Activated T-cell treated with anti-CD3 and anti-CD28 coated beads, Interleukin-2, amount 50 U/mL, for 4 hours (primary cell): ENCODE measurements at regions not wholly inside any gene's neighbourhood (a gene's known extent, or its start where the extent isn't known, plus 50 kb on each side); places are given as distances from the start of the nearest gene placed in this dataset.

Experiments
- ATAC-seq, 2 donors: fragments of 200-7000 bp; cut with Tn5 transposase; one replicate each; pipeline ENCODE4 v1.10.0; 2021
- DNase-seq: peaks from one replicate; pipeline ENCODE4 v3.0.0-alpha.2; 2020
- H3K27me3 Mint-ChIP-seq: one replicate; pipeline ENCODE4 v1.8.0; 2021; ENCODE audit warnings: low read depth, mixed read lengths
- H3K36me3 Mint-ChIP-seq: one replicate; pipeline ENCODE4 v1.8.0; 2022; ENCODE audit warnings: mixed read lengths; ENCODE audit not compliant: insufficient read depth
- H3K4me1 Mint-ChIP-seq: one replicate; pipeline ENCODE4 v1.8.0; 2021; ENCODE audit warnings: low read depth, mixed read lengths
- H3K4me3 Mint-ChIP-seq: one replicate; pipeline ENCODE4 v1.8.0; 2021; ENCODE audit warnings: mild to moderate bottlenecking, moderate library complexity, mixed read lengths
- H3K9me3 Mint-ChIP-seq: one replicate; pipeline ENCODE4 v1.8.0; 2021; ENCODE audit warnings: mixed read lengths

GRCh38 chr5:167699432-167699831 is 592.0 kb upstream of the WWC1 start:
- DNase-seq (no peak), ATAC-seq (no peak)
- H3K4me1 Mint-ChIP-seq, result no peaks in the 10 kb centered on the region
- no peak overlapping the region for H3K4me3 Mint-ChIP-seq
- peaks cover 5% of the 10 kb centered on the region for H3K9me3 Mint-ChIP-seq
- no peaks in the 10 kb centered on the region for H3K36me3 Mint-ChIP-seq
- no peaks in the 10 kb centered on the region for H3K27me3 Mint-ChIP-seq

GRCh38 chr5:167701051-167701450 is 590.4 kb upstream of the WWC1 start:
- Mint-ChIP-seq H3K9me3 (no peaks in the 10 kb centered on the region), H3K27me3 (no peaks in the 10 kb centered on the region), H3K4me3 (no peak overlapping the region), H3K4me1 (no peaks in the 10 kb centered on the region), H3K36me3 (no peaks in the 10 kb centered on the region)
- ATAC-seq, result no peak
- no peak for DNase-seq

- H3K36me3 Mint-ChIP-seq, result no peaks in the 10 kb centered on the region
- no peaks in the 10 kb centered on the region for H3K27me3 Mint-ChIP-seq
These were observed 589.4 kb upstream of the WWC1 start for GRCh38 chr5:167702014-167702413.

GRCh38 chr5:167708449-167708848 is 583.0 kb upstream of the WWC1 start:
- Mint-ChIP-seq H3K27me3 (no peaks in the 10 kb centered on the region), H3K4me1 (no peaks in the 10 kb centered on the region), H3K4me3 (no peak overlapping the region), H3K36me3 (no peaks in the 10 kb centered on the region), H3K9me3 (no peaks in the 10 kb centered on the region)
- ATAC-seq (no peak), DNase-seq (no peak)

More at GRCh38 chr5:167702014-167702413, 589.4 kb upstream of the WWC1 start:
- ATAC-seq, result no peak
- DNase-seq, result no peak
- Mint-ChIP-seq H3K4me3 (no peak overlapping the region), H3K9me3 (no peaks in the 10 kb centered on the region), H3K4me1 (no peaks in the 10 kb centered on the region)

GRCh38 chr5:167709625-167710024 is 581.8 kb upstream of the WWC1 start:
- H3K9me3 Mint-ChIP-seq, result no peaks in the 10 kb centered on the region
- H3K4me3 Mint-ChIP-seq, result no peak overlapping the region
- no peak for ATAC-seq
- H3K4me1 Mint-ChIP-seq, result no peaks in the 10 kb centered on the region
- DNase-seq, result no peak
- H3K27me3 Mint-ChIP-seq, result no peaks in the 10 kb centered on the region
- no peaks in the 10 kb centered on the region for H3K36me3 Mint-ChIP-seq

GRCh38 chr5:167710444-167711073 is 580.9 kb upstream of the WWC1 start:
- no peaks in the 10 kb centered on the region for H3K27me3 Mint-ChIP-seq
- no peak overlapping the region for H3K4me3 Mint-ChIP-seq
- H3K36me3 Mint-ChIP-seq, result no peaks in the 10 kb centered on the region
- no peaks in the 10 kb centered on the region for H3K4me1 Mint-ChIP-seq
- ATAC-seq (no peak), DNase-seq (no peak)
- no peaks in the 10 kb centered on the region for H3K9me3 Mint-ChIP-seq

- Mint-ChIP-seq H3K4me3 (no peak overlapping the region), H3K27me3 (no peaks in the 10 kb centered on the region), H3K4me1 (no peaks in the 10 kb centered on the region), H3K9me3 (no peaks in the 10 kb centered on the region), H3K36me3 (no peaks in the 10 kb centered on the region)
- ATAC-seq (no peak), DNase-seq (no peak)
These were observed 578.4 kb upstream of the WWC1 start for GRCh38 chr5:167712986-167713585.

GRCh38 chr5:167713896-167714295 is 577.5 kb upstream of the WWC1 start:
- ATAC-seq, result no peak
- no peak for DNase-seq
- Mint-ChIP-seq H3K4me3 (no peak overlapping the region), H3K36me3 (no peaks in the 10 kb centered on the region), H3K4me1 (no peaks in the 10 kb centered on the region), H3K27me3 (no peaks in the 10 kb centered on the region), H3K9me3 (no peaks in the 10 kb centered on the region)

- no peak for DNase-seq
- Mint-ChIP-seq H3K36me3 (no peaks in the 10 kb centered on the region), H3K9me3 (no peaks in the 10 kb centered on the region), H3K27me3 (no peaks in the 10 kb centered on the region), H3K4me1 (no peaks in the 10 kb centered on the region), H3K4me3 (no peak overlapping the region)
- no peak for ATAC-seq
These were observed 575.2 kb upstream of the WWC1 start for GRCh38 chr5:167716126-167716775.

GRCh38 chr5:167720259-167720658 is 571.2 kb upstream of the WWC1 start:
- no peak overlapping the region for H3K4me3 Mint-ChIP-seq
- no peaks in the 10 kb centered on the region for H3K36me3 Mint-ChIP-seq
- DNase-seq (no peak), ATAC-seq (no peak)
- peaks cover 5% of the 10 kb centered on the region for H3K27me3 Mint-ChIP-seq
- H3K4me1 Mint-ChIP-seq, result peaks cover 3% of the 10 kb centered on the region
- no peaks in the 10 kb centered on the region for H3K9me3 Mint-ChIP-seq

- Mint-ChIP-seq H3K4me3 (no peak overlapping the region), H3K4me1 (peaks cover 3% of the 10 kb centered on the region), H3K36me3 (no peaks in the 10 kb centered on the region), H3K9me3 (no peaks in the 10 kb centered on the region), H3K27me3 (peaks cover 5% of the 10 kb centered on the region)
- ATAC-seq, result no peak
- no peak for DNase-seq
These were observed 570.7 kb upstream of the WWC1 start for GRCh38 chr5:167720676-167721260.

GRCh38 chr5:167721926-167722440 is 569.5 kb upstream of the WWC1 start:
- Mint-ChIP-seq H3K4me1 (peaks cover 3% of the 10 kb centered on the region), H3K36me3 (no peaks in the 10 kb centered on the region), H3K9me3 (no peaks in the 10 kb centered on the region), H3K27me3 (peaks cover 5% of the 10 kb centered on the region), H3K4me3 (no peak overlapping the region)
- no peak for ATAC-seq
- no peak for DNase-seq

GRCh38 chr5:167723254-167723871 is 568.1 kb upstream of the WWC1 start:
- ATAC-seq (peak; percentile 58 to 80), DNase-seq (peak; percentile 54)
- peaks cover 3% of the 10 kb centered on the region for H3K4me1 Mint-ChIP-seq
- peaks cover 6% of the 10 kb centered on the region for H3K27me3 Mint-ChIP-seq
- no peaks in the 10 kb centered on the region for H3K36me3 Mint-ChIP-seq
- no peak overlapping the region for H3K4me3 Mint-ChIP-seq
- H3K9me3 Mint-ChIP-seq, result no peaks in the 10 kb centered on the region

- Mint-ChIP-seq H3K36me3 (no peaks in the 10 kb centered on the region), H3K27me3 (peaks cover 7% of the 10 kb centered on the region), H3K4me1 (peaks cover 3% of the 10 kb centered on the region), H3K4me3 (no peak overlapping the region), H3K9me3 (no peaks in the 10 kb centered on the region)
- no peak for ATAC-seq
- DNase-seq, result no peak
These were observed 566.2 kb upstream of the WWC1 start for GRCh38 chr5:167725264-167725663.
